ENCODE measurements at regions not wholly inside any gene's neighbourhood (a gene's known extent, or its start where the extent isn't known, plus 50 kb on each side); places are given as distances from the start of the nearest gene placed in this dataset.

GRCh38 chr10:2462581-2462980, 604.8 kb upstream of the PFKP start:
- DNase-seq (ENCODE audit: low spot score): no peak
- TF ChIP-seq, protein P1, sequence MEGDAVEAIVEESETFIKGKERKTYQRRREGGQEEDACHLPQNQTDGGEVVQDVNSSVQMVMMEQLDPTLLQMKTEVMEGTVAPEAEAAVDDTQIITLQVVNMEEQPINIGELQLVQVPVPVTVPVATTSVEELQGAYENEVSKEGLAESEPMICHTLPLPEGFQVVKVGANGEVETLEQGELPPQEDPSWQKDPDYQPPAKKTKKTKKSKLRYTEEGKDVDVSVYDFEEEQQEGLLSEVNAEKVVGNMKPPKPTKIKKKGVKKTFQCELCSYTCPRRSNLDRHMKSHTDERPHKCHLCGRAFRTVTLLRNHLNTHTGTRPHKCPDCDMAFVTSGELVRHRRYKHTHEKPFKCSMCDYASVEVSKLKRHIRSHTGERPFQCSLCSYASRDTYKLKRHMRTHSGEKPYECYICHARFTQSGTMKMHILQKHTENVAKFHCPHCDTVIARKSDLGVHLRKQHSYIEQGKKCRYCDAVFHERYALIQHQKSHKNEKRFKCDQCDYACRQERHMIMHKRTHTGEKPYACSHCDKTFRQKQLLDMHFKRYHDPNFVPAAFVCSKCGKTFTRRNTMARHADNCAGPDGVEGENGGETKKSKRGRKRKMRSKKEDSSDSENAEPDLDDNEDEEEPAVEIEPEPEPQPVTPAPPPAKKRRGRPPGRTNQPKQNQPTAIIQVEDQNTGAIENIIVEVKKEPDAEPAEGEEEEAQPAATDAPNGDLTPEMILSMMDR (IDR thresholded peaks at IDR 0.05; ENCODE audit: extremely low read depth, missing control alignments): no peak

- TF ChIP-seq, protein P1 (IDR thresholded peaks at IDR 0.05; ENCODE audit: extremely low read depth, missing control alignments): no peak
- DNase-seq (ENCODE audit: low spot score): no peak
These were observed 606.5 kb upstream of the PFKP start for GRCh38 chr10:2460812-2461211.

GRCh38 chr10:2459713-2460112, 607.6 kb upstream of the PFKP start:
- no peak for DNase-seq (ENCODE audit: low spot score)
- TF ChIP-seq, protein P1 (IDR thresholded peaks at IDR 0.05; ENCODE audit: extremely low read depth, missing control alignments): no peak

DNA sequence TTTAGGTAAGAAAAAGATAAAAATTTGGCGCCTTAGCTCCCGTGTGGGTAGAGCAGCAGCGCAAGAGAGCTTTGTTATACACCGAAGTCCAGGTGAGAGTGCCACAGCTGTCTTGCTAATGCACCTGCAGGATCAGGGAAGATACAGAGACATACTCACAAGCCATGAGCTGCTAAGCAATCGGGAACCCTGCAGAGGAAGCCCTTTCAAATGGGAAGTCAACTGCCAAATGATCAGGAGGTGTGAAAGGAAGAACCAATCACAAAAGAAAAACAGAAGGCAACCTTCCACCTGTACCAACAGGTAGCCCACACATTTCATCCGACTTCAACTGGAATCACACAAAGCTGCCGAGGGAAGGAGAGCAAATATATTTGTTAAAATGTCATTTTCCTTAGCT, 610.5 kb upstream of the PFKP start:
- DNase-seq (ENCODE audit: low spot score): no peak

DNA sequence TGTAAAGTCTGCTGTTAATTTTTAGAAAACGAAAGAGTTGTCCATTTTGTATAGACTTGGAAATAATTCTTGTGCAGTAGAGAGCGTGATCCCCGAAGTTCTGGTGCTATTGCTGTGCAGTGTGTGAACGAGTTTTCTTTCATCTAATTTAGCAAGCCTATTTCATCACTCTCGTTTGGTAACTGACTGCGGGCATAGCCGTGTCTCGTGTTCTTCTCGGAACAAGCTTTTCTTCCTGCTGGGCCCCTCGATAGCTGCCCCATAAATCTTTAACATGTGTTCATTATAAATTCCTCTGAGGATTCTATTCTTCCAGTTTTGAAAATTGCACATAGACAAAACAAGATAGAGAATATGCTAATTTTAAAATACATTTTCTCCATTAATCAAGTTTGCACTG, 622.0 kb upstream of the PFKP start:
- DNase-seq (ENCODE audit: low spot score): no peak
- TF ChIP-seq, protein P1 (IDR thresholded peaks at IDR 0.05; ENCODE audit: extremely low read depth, missing control alignments): no peak

More for the DNA sequence above, 610.5 kb upstream of the PFKP start:
- TF ChIP-seq, protein P1 (IDR thresholded peaks at IDR 0.05; ENCODE audit: extremely low read depth, missing control alignments): no peak

DNA sequence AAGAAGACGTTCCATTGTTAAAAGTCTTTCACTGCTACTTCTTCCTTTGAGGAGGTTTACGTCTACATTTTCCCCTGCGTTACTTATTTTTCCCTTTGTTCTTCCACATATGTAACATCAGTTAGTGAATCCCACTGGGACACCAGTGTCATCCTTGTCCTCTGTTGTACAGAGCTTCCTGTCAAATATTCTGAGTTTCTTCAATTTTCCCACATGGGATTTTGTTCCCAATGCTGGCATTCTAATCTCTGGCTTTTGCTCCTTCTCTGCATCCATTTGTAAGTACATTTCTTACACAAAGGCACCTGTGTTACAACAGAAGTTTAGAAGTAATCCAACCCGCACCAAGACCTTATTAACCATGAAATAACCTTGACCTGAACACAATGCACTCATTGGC, 627.4 kb upstream of the PFKP start:
- no peak for DNase-seq (ENCODE audit: low spot score)
- TF ChIP-seq, protein P1 (IDR thresholded peaks at IDR 0.05; ENCODE audit: extremely low read depth, missing control alignments): no peak

DNA sequence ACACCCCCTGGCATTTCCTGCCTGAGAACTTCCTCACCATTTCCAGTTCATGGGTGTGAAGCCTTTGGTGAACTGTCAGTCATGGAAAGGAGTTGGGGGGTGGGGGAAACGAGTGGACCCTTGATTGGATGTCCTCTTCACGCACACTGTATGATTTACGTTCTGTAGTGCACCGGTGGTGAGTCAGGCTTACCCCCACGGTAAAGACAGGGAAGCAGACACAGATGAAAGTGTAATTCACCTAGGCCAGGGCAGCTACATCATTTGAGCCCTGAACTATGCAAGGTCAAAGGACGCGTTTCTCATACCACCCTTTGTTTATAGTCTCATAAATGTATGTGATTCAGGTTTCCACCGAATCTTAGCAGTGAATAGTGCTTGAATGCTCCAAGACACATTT, 628.3 kb upstream of the PFKP start:
- TF ChIP-seq, protein P1 (IDR thresholded peaks at IDR 0.05; ENCODE audit: extremely low read depth, missing control alignments): no peak
- no peak for DNase-seq (ENCODE audit: low spot score)

All from GM20000 (cell line).